ENCODE measurements at regions not wholly inside any gene's neighbourhood (a gene's known extent, or its start where the extent isn't known, plus 50 kb on each side); places are given as distances from the start of the nearest gene placed in this dataset.

DNA sequence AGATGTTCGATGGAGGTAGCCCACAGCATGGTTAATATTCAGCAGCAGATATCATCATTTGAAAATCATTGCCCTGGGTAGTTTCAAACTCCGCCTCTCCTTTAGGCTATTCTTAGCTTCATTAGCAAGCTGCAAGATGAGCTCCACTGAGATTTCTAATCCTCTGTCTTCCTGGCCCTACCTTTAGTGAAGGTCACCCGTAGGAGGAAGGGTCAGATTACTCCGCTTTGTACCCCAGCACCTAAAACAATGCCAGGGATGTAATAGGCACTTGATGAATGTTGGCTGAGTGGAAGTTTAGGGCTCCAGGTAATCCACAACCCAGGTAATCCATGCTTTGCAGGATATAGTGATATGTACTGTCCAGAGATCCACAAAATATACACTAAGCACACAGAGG, 260.1 kb upstream of the MTNR1B start:
- H3K36me3 Mint-ChIP-seq (ENCODE audit: low read depth, unreplicated experiment): peaks cover 5% of the 10 kb centered on the region
- H3K9me3 Mint-ChIP-seq (ENCODE audit: unreplicated experiment): no peaks in the 10 kb centered on the region
- TF ChIP-seq, protein P1, sequence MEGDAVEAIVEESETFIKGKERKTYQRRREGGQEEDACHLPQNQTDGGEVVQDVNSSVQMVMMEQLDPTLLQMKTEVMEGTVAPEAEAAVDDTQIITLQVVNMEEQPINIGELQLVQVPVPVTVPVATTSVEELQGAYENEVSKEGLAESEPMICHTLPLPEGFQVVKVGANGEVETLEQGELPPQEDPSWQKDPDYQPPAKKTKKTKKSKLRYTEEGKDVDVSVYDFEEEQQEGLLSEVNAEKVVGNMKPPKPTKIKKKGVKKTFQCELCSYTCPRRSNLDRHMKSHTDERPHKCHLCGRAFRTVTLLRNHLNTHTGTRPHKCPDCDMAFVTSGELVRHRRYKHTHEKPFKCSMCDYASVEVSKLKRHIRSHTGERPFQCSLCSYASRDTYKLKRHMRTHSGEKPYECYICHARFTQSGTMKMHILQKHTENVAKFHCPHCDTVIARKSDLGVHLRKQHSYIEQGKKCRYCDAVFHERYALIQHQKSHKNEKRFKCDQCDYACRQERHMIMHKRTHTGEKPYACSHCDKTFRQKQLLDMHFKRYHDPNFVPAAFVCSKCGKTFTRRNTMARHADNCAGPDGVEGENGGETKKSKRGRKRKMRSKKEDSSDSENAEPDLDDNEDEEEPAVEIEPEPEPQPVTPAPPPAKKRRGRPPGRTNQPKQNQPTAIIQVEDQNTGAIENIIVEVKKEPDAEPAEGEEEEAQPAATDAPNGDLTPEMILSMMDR (IDR thresholded peaks at IDR 0.05; ENCODE audit: unreplicated experiment): no peak
- H3K27me3 Mint-ChIP-seq (ENCODE audit: unreplicated experiment): peaks cover 6% of the 10 kb centered on the region
- H3K4me1 Mint-ChIP-seq (ENCODE audit: unreplicated experiment): peaks cover 31% of the 10 kb centered on the region
- no peak for DNase-seq (ENCODE audit: low spot score)
- no peak overlapping the region for H3K4me3 Mint-ChIP-seq (ENCODE audit: unreplicated experiment)
- H3K27ac Mint-ChIP-seq (ENCODE audit: unreplicated experiment): no peak overlapping the region

DNA sequence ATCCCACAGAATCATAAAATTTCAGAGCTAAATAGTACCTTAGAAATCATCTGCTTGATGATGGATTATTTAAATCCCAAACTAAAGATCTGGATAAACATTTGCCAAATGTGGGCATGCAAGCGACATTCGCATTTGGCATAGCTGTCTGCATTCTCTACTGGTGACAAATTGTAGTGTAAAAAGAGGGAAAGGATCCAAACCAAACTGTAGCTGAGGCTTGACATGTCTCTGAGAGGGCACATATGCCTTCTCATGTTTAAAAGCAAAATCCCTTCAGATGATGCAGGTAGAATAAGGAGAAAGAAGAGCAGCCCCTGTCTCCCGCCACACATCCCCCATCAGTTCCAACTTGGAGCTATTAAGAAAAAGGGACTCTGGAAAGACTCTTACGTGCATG, 257.5 kb upstream of the MTNR1B start:
- H3K4me1 Mint-ChIP-seq (ENCODE audit: unreplicated experiment): peaks cover 23% of the 10 kb centered on the region
- peak overlapping the region; percentile 25 for H3K27ac Mint-ChIP-seq (ENCODE audit: unreplicated experiment)
- H3K4me3 Mint-ChIP-seq (ENCODE audit: unreplicated experiment): no peak overlapping the region
- DNase-seq (ENCODE audit: low spot score): no peak
- no peaks in the 10 kb centered on the region for H3K36me3 Mint-ChIP-seq (ENCODE audit: low read depth, unreplicated experiment)
- no peaks in the 10 kb centered on the region for H3K9me3 Mint-ChIP-seq (ENCODE audit: unreplicated experiment)
- H3K27me3 Mint-ChIP-seq (ENCODE audit: unreplicated experiment): no peaks in the 10 kb centered on the region
- TF ChIP-seq, protein P1 (IDR thresholded peaks at IDR 0.05; ENCODE audit: unreplicated experiment): no peak

DNA sequence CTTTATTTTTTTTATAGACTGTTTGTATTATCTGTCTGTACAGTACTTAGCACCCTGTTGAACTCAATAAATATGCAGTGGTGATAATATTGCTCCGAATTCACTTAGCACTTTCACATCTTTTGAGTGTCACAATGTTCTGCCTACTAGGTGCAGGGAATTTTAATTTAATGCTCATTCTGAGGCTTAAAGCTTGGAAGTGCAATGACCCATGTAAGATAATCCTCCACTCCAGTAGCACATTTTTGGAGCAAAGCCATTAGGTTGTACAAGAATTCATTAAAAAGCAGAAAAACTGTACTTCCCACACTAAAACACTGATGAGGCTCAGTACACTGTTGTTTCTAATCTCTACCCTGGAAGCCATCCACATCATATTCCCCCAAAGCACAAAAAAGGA, 255.3 kb upstream of the MTNR1B start:
- H3K36me3 Mint-ChIP-seq (ENCODE audit: low read depth, unreplicated experiment): no peaks in the 10 kb centered on the region
- DNase-seq (ENCODE audit: low spot score): no peak
- TF ChIP-seq, protein P1 (IDR thresholded peaks at IDR 0.05; ENCODE audit: unreplicated experiment): no peak
- peaks cover 15% of the 10 kb centered on the region for H3K4me1 Mint-ChIP-seq (ENCODE audit: unreplicated experiment)
- no peak overlapping the region for H3K27ac Mint-ChIP-seq (ENCODE audit: unreplicated experiment)
- no peak overlapping the region for H3K4me3 Mint-ChIP-seq (ENCODE audit: unreplicated experiment)
- no peaks in the 10 kb centered on the region for H3K9me3 Mint-ChIP-seq (ENCODE audit: unreplicated experiment)
- no peaks in the 10 kb centered on the region for H3K27me3 Mint-ChIP-seq (ENCODE audit: unreplicated experiment)

DNA sequence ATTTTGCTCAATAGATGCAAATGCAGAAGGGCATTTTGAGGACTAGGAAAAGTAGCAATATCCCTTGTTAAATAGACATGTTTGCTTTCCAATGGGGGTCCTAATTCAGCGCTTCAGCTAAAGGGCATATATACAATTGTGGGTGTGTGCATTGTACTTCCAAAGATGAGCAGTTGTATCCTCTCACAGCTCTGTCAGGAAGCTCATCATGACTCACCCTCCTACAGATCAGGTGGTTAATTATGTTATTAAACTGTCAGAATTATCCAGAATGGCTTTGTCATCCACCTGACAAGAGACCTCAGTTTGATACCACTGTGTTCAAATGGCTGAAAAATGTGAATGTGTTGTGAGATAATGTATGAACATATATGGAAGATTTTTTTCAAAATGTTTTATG, 252.2 kb upstream of the MTNR1B start:
- no peaks in the 10 kb centered on the region for H3K9me3 Mint-ChIP-seq (ENCODE audit: unreplicated experiment)
- H3K4me3 Mint-ChIP-seq (ENCODE audit: unreplicated experiment): no peak overlapping the region
- no peaks in the 10 kb centered on the region for H3K36me3 Mint-ChIP-seq (ENCODE audit: low read depth, unreplicated experiment)
- H3K27ac Mint-ChIP-seq (ENCODE audit: unreplicated experiment): no peak overlapping the region
- H3K4me1 Mint-ChIP-seq (ENCODE audit: unreplicated experiment): peaks cover 10% of the 10 kb centered on the region
- no peak for DNase-seq (ENCODE audit: low spot score)
- TF ChIP-seq, protein P1 (IDR thresholded peaks at IDR 0.05; ENCODE audit: unreplicated experiment): no peak
- H3K27me3 Mint-ChIP-seq (ENCODE audit: unreplicated experiment): no peaks in the 10 kb centered on the region

DNA sequence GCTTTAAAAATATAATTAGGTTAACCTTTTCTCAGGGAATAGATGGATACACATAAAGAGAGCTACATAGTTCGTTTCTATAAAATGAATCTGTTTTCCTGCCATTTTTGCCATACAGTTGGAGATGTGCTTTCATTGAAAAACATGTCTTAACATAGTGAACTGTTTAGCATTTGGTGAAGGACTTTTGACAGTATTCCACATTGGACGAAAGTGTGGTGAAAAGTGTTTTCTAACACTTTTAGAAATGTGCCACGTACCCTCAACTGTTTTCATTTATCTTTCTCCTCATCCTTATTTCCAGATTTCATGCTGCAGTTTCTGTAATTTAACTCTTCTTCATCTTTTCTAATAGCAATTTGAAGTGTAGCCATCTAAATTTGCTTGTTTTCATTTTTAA, 249.1 kb upstream of the MTNR1B start:
- H3K27me3 Mint-ChIP-seq (ENCODE audit: unreplicated experiment): no peaks in the 10 kb centered on the region
- H3K36me3 Mint-ChIP-seq (ENCODE audit: low read depth, unreplicated experiment): no peaks in the 10 kb centered on the region
- DNase-seq (ENCODE audit: low spot score): no peak
- no peak overlapping the region for H3K4me3 Mint-ChIP-seq (ENCODE audit: unreplicated experiment)
- H3K27ac Mint-ChIP-seq (ENCODE audit: unreplicated experiment): no peak overlapping the region
- TF ChIP-seq, protein P1 (IDR thresholded peaks at IDR 0.05; ENCODE audit: unreplicated experiment): no peak
- H3K4me1 Mint-ChIP-seq (ENCODE audit: unreplicated experiment): no peaks in the 10 kb centered on the region
- no peaks in the 10 kb centered on the region for H3K9me3 Mint-ChIP-seq (ENCODE audit: unreplicated experiment)

Measured in endothelial cell (in vitro differentiated cells).